HT-29 (cell line): ENCODE measurements at regions not wholly inside any gene's neighbourhood (a gene's known extent, or its start where the extent isn't known, plus 50 kb on each side); places are given as distances from the start of the nearest gene placed in this dataset.

Experiments used
- DNase-seq: peaks from one replicate; pipeline ENCODE4 v3.0.0-alpha.2; 2015; ENCODE audit warnings: low spot score

GRCh38 chrX:40279091-40279430, 181.3 kb upstream of the BCOR start:
- no peak for DNase-seq

- DNase-seq, result no peak
These were observed 180.8 kb upstream of the BCOR start for GRCh38 chrX:40278340-40279090.

- DNase-seq, result no peak
These were observed 179.9 kb upstream of the BCOR start for GRCh38 chrX:40277672-40278071.

- DNase-seq, result no peak
These were observed 175.7 kb upstream of the BCOR start for GRCh38 chrX:40273356-40274050.

GRCh38 chrX:40272776-40273175, 175.0 kb upstream of the BCOR start:
- no peak for DNase-seq

- DNase-seq, result no peak
These were observed 174.4 kb upstream of the BCOR start for GRCh38 chrX:40272141-40272540.

GRCh38 chrX:40268188-40268520, 170.4 kb upstream of the BCOR start:
- DNase-seq, result no peak

GRCh38 chrX:40267334-40268187, 169.8 kb upstream of the BCOR start:
- no peak for DNase-seq

GRCh38 chrX:40266490-40267333, 169.0 kb upstream of the BCOR start:
- peak; percentile 40 for DNase-seq

- no peak for DNase-seq
These were observed 168.2 kb upstream of the BCOR start for GRCh38 chrX:40265936-40266335.

- no peak for DNase-seq
These were observed 165.3 kb upstream of the BCOR start for GRCh38 chrX:40263014-40263560.

GRCh38 chrX:40262157-40263013, 164.6 kb upstream of the BCOR start:
- DNase-seq, result peak; percentile 10

- no peak for DNase-seq
These were observed 164.0 kb upstream of the BCOR start for GRCh38 chrX:40261833-40262156.

- no peak for DNase-seq
These were observed 162.5 kb upstream of the BCOR start for GRCh38 chrX:40260146-40260747.

- DNase-seq, result no peak
These were observed 161.2 kb upstream of the BCOR start for GRCh38 chrX:40258909-40259308.

GRCh38 chrX:40253771-40254170, 156.0 kb upstream of the BCOR start:
- DNase-seq, result no peak

- DNase-seq, result no peak
These were observed 151.8 kb upstream of the BCOR start for GRCh38 chrX:40249582-40249981.

GRCh38 chrX:40248822-40249221, 151.1 kb upstream of the BCOR start:
- DNase-seq, result no peak

GRCh38 chrX:40247848-40248622, 150.3 kb upstream of the BCOR start:
- no peak for DNase-seq
